ENCODE measurements at regions not wholly inside any gene's neighbourhood (a gene's known extent, or its start where the extent isn't known, plus 50 kb on each side); places are given as distances from the start of the nearest gene placed in this dataset.

DNA sequence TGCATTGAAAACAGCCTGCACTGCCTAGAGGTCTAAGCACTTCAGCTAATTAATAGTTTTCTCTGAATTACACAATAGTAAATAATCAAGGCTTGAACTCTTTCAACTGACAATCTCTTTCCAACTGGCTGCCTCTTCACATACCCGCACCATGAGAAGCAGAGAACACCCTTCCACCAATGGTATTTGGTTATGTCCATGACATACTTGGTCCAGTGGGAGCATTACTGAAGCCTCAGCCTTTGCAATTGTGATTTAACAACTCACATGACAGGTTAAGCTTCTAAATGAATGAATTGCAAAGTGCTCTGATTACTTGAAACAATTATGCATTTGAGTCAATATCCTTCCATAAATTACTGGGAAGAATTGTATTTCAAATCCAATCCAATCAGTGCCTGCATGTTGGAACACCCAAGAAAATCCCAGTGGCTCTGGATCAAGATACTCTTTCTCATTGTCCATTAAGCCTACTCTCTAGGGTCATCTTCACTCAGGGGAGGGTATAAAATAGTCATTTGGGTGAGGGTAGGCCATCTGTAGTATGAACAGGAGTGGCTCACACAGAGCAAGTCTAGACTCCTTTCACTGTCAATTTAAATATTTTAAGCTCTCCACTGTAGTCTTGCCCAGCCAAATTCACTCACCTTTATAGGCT lies 101.1 kb downstream of the HS1BP3 start (continued):
- TF ChIP-seq ZNF335 (tag by site-specific recombination; conservative IDR thresholded peaks at IDR 0.05) (no peak), TSHZ1 (tag by site-specific recombination; IDR thresholded peaks at IDR 0.05; ENCODE audit: borderline replicate concordance) (no peak), ZNF157 (tag by site-specific recombination; IDR thresholded peaks at IDR 0.05) (no peak), ZNF529 (tag by site-specific recombination; IDR thresholded peaks at IDR 0.05; ENCODE audit: insufficient replicate concordance) (no peak), ZNF37A (tag by site-specific recombination; IDR thresholded peaks at IDR 0.05) (no peak), ZNF324 (tag by site-specific recombination; IDR thresholded peaks at IDR 0.05) (no peak), BCL11A (tag by site-specific recombination; IDR thresholded peaks at IDR 0.05; ENCODE audit: low read depth) (no peak)
- TF ChIP-seq, protein P1, sequence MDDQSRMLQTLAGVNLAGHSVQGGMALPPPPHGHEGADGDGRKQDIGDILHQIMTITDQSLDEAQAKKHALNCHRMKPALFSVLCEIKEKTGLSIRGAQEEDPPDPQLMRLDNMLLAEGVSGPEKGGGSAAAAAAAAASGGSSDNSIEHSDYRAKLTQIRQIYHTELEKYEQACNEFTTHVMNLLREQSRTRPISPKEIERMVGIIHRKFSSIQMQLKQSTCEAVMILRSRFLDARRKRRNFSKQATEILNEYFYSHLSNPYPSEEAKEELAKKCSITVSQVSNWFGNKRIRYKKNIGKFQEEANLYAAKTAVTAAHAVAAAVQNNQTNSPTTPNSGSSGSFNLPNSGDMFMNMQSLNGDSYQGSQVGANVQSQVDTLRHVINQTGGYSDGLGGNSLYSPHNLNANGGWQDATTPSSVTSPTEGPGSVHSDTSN (CRISPR knock-in tag; IDR thresholded peaks at IDR 0.05), result no peak

DNA sequence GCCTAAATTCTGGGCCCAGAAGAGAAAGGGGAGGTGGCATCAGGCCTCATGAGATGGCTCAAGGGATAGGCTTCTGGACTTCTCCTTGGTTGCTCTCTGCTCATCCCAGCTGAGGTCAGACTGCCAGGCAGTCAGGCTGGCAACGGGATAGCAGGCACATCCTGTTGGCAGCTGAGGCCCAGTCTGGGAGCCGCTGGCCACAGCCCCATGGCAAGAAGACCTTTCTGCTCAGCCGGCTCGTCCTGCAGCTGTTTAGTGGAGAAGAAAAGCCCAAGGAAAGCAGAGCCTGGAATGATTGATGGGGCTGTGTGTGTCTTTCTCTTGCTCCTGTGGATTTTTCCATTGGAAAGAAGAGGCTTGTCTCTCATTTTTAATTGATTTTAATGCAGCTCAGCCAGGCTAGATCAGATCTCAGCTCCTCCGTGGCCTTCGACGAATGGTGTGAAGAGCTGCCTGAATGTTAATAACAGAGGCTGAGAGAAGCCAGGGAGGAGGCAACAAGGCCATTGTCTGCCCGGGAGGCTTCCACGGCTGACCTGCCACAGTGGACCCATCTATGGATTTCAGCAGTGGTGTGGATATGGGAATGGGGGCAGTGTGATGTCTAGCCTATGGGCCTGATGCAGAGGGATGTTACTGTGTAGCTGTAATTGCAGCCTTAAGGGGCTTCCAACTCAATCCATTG lies 99.5 kb downstream of the HS1BP3 start:
- POLR2A ChIA-PET, result interaction anchor here (1.1 kb wide), 1 partner anchor 104 kb away, joined by 3 read pairs; no protein-coding TSS in a partner anchor
- no peaks in the 10 kb centered on the region for H3K9me3 ChIP-seq (ENCODE audit: control insufficient read depth, insufficient read depth, low read depth, low read length)
- CTCF ChIA-PET, result interaction anchor here (0.6 to 0.8 kb wide), 3 partner anchors 11 to 103 kb away, joined by 3 to 5 read pairs (median 3); no protein-coding TSS in a partner anchor
- H3K4me1 ChIP-seq (ENCODE audit: control insufficient read depth, insufficient read depth, low read length), result no peaks in the 10 kb centered on the region
- H3K36me3 ChIP-seq (ENCODE audit: control insufficient read depth in 2 of 2, insufficient read depth in 1 of 2, low read length in 2 of 2), result no peaks in the 10 kb centered on the region
- no peak overlapping the region for H3K27ac ChIP-seq (ENCODE audit: extremely low read depth, low read depth, low read length)
- no peak overlapping the region for H3K4me3 ChIP-seq (ENCODE audit: low read depth, low read length)
- TF ChIP-seq ZNF670 (tag by site-specific recombination; IDR thresholded peaks at IDR 0.05; ENCODE audit: low read depth) (no peak), ZNF391 (tag by site-specific recombination; IDR thresholded peaks at IDR 0.05; ENCODE audit: borderline replicate concordance, low read depth) (no peak), ZNF354C (tag by site-specific recombination; IDR thresholded peaks at IDR 0.05; ENCODE audit: borderline replicate concordance, low read depth) (no peak), FEZF1 (tag by site-specific recombination; IDR thresholded peaks at IDR 0.05) (no peak), ZNF214 (tag by site-specific recombination; IDR thresholded peaks at IDR 0.05; ENCODE audit: borderline replicate concordance) (no peak), ZNF621 (tag by site-specific recombination; IDR thresholded peaks at IDR 0.05) (no peak), ZBTB17 (tag by site-specific recombination; IDR thresholded peaks at IDR 0.05) (no peak), ZNF530 (tag by site-specific recombination; IDR thresholded peaks at IDR 0.05; ENCODE audit: low read depth) (no peak), HOXC10 (CRISPR knock-in tag; IDR thresholded peaks at IDR 0.05) (no peak), ZNF701 (tag by site-specific recombination; IDR thresholded peaks at IDR 0.05) (no peak), ZNF140 (tag by site-specific recombination; IDR thresholded peaks at IDR 0.05) (no peak), SALL2 (tag by site-specific recombination; IDR thresholded peaks at IDR 0.05; ENCODE audit: borderline replicate concordance) (no peak), ZNF175 (tag by site-specific recombination; IDR thresholded peaks at IDR 0.05) (no peak), ZBTB48 (tag by site-specific recombination; IDR thresholded peaks at IDR 0.05) (no peak), ZNF223 (tag by site-specific recombination; IDR thresholded peaks at IDR 0.05) (no peak), PRDM10 (tag by site-specific recombination; IDR thresholded peaks at IDR 0.05) (no peak), ZNF747 (tag by site-specific recombination; IDR thresholded peaks at IDR 0.05) (no peak), ZNF830 (tag by site-specific recombination; IDR thresholded peaks at IDR 0.05; ENCODE audit: low read depth) (no peak), KLF10 (tag by site-specific recombination; IDR thresholded peaks at IDR 0.05) (no peak), ZNF324 (tag by site-specific recombination; IDR thresholded peaks at IDR 0.05) (no peak)

Measured in HEK293 (cell line).